Stimulated activated CD4-positive, alpha-beta T cell treated with anti-CD3 and anti-CD28 coated beads, Interleukin-1b, Interleukin-23, amount 100 ng/mL, for 4 hours (primary cell): ENCODE measurements at regions not wholly inside any gene's neighbourhood (a gene's known extent, or its start where the extent isn't known, plus 50 kb on each side); places are given as distances from the start of the nearest gene placed in this dataset.

Source experiments
- DNase-seq, 2 donors: peaks; one replicate each; pipeline ENCODE4 v3.0.0-alpha.2; 2020; ENCODE audit warnings: low read depth in 2 of 2

DNA sequence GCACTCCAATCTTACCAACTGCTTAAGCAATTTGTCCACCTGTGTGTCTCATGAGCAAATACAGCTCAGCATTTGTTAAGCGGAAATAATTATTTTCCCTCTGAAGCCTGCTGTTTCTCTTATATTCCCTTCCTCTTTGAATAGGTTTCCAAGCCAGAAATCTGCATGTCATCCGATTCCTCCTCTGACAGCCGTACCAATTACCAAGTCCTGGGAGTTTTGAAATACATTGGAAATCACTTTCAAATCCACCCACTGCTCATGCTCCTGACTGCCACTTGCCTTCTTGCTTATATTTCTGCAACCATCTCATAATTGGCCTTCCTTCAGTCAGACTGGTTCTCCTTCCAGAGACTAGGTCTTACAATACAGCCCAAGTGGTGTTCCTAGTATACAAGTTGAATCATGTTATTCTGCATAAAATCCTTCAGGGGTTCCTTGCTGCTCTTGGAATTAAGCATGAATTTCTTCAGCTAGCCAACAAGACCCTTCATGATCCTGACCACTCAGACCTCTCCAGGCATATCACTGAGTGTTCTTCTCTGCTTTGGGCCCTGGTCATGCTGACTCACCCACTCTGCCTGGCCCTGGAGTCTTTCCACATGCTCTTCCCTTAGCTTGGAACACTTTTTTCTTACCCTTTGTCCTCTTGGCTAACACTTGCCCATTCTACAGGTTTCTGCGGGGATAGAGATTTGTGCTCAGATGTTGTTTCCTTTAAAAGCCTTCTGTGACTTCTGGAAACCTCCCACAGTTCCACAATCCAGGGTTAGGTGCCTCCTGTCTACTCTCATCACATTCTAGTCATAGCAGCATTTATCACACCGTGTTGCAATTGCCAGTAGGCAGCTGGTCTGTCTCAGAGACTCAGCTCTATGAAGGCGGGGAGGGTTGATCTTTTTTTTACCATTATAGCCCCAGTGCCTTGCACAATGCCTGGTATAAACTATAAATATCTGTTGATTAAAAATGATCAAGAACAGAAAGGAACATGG lies 157.6 kb downstream of the ARL6IP6 start:
- DNase-seq = no peak

DNA sequence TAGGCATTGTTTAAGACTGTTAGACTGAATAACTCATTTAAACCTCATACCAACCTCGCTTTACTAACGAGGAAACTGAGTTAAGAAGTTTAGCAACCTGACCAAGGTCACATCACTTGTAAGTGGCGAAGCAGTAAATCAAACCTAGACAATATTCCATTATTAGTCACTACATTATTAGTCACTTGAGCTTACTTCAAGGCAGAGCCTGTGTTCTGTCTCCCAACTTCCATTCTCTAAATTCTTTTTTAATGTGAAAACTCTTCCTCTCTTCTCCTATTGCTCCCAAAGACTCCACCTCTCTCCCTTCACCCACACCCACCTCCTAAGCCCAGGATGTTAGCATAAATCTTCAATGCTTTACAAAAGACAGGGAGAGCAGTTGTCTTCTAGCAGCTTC lies 156.5 kb downstream of the ARL6IP6 start:
- DNase-seq = no peak

DNA sequence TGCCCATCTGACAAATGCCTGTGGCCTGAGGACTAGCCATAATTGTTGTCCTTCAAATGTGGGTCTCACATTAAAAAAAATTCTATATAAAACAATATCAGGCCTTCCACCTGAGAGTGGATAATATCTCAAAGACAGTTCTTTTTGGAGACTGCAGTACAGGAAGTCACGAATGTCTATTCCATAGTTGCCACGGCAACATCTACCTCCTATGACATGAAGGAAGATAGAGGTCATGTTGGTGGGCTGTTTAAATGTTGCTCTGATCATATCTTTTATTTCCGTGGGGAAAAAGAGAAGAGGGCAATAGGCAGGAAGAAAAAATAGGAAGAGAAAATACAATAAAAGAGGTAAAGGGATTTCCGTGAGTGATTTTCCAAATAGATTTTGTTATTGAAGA lies 151.8 kb downstream of the ARL6IP6 start:
- no peak for DNase-seq

DNA sequence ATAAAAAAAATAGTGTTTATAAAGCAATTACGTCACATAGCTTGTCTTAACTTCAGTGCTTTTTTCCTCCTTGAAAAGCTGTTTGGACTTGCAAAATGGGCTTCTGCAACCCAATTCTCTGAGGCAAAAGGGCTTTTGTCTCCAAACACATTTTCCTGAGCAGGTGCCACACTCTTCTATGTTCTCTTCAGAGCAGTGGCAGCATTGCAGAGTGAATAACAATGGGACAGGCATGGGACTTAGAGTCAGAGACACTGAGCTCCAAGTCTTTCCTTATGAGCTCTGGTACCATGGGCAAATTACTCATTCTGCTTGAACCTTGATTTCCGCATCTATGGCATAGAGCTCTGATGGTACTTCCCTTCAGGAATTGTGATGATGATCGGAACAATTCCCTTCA lies 149.0 kb downstream of the ARL6IP6 start:
- DNase-seq = no peak

DNA sequence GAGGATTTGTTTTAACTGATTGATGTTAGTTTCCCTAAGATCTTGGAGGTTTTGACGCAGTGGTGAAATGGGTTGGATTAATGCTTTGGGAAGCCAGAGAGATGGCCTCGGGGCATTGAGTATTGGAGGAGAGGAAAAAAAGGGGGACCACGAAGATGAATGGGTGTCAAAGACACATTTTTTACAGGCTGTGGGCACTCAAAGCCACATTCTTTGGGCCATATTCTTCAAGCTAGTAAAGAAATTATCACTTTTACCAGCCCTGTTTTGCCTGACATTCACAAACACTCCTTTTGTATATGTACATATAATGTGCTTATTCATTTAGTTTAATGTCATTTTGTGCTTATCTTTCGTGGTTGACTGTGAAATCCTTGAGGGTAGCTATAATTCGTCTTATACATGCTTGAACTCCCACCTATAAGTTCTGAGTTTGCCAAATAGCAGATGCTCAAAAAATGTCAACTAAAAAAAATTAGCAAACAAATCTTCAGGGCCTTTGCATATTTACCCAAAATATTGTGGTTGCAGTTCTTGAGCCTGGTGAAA lies 146.3 kb downstream of the ARL6IP6 start:
- DNase-seq = no peak

DNA sequence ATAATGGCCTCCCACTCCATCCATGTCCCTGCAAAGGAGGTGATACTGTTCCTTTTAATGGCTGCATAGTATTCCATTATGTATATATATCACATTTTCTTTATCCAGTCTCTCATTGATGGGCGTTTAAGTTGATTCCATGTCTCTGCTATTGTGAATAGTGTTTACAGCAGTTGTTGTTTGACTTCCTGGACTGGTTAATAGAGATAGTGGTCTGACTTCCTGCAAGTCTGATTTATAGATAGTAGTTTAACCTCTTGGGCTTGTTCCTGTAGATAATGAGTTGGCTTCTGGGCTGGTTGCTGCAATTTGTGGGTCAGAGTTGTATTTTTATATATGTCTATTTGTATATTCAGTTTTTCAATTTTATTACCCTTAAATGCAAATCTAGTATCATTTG lies 145.4 kb downstream of the ARL6IP6 start:
- DNase-seq = no peak

DNA sequence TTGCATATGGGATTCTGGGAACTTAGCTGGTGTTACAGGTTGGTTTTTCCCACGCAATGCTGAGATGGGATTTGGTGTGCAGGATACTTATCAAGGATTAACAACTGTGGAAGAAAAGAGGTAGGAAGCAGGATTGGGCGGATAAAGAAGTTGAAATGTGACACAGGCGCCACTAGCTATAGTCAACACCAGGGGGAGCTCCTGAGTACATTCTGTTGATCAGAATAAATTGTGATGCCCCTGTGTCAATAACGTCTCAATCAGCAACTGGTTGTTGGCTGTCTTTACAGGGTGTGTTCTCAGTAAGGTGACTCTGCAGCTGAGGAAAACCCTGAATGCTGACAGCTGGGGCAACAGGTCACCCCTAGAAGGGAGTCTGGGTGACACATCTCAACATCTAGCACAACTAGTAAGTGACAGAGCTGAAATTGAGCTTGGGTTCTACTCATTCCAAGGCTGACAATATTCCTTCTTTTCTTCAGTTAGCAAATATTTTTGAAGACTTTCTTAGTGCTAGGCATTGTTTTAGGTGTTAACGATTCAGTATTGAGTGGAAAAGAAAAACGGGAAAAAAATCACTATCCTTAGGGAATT lies 143.0 kb downstream of the ARL6IP6 start:
- DNase-seq = no peak

DNA sequence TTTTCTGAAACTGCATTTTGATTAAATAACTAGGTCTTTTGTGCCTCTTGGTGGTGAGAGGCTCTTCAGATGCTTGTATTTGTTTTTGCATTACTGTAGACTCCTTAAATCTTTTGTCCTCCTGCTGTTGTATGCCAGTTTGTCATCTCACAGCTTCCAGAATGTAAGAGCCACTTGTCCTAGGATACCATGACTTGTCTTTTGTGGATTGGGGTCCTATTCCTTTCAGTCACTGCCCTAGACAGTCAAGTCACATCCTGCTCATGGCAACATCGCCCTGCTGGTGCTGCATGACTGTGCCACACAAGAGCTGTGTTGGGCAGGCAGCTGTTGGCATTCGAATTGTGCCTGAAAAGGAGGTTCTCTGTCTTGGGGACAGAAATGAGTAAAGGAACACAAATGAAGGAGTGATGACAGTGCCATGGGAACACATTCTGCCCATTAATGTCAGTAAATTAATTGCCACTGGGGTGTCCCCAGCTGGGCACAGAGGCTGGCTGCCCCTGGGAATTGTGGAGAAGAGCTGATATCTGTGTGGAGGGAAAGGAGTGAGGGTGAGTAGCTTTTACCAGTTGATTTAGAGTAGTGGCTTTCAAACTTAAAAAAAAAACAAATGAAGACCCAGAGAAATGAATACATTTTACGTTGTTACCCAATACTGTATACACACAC lies 140.3 kb downstream of the ARL6IP6 start:
- no peak for DNase-seq

DNA sequence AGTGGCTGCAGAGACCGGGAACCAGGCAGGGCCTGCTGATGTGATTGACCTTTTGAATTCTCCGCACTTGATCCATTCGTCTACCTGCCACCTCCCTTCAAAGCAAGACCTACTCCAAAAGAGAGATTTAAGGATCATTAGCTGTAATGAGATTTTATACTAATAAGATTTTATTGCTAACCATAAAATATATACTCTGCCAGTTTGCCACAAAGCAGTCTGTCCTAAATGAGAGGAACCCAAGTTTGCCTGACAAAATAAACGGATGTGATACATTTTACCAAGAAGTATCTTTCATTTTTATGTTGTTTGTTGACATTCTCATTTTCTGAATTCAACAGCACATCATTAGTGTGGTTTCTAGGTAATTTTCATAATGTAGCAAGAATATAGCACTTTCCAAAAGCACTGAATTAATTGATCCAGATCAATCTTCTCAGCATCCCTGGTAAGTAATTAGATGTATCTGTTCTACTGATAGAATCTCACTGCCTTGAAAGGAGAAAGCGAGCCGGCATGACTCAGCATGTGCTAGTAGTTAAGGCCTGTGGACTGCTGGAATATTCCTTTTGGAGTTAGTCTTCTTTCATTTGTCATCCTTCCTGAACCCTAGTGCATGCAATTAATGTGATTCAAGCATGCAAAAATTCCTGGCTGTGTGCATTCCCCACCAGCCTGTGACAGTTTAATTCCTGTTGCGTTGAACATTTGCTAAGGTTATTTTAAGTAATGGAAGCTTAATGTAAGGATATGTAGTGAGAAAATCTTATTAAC lies 128.5 kb downstream of the ARL6IP6 start:
- DNase-seq = no peak

DNA sequence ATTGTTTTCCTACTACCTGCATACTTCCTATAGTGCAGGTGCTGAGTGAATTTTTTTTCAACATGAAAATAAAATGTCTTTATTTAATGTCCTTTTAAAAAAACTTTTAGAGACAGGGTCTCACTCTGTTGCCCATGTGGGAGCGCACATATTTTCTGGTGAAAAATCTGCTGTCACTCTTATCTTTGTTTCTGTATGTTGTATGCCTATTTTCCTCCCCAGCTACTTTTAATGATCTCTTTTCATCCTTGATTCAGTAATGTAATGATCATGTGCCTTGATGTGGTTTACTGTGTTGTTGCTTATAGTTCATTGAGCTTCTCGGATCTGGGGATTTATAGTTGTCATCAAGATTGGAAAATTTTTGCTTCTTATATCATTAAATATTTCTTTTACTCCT lies 117.3 kb downstream of the ARL6IP6 start:
- DNase-seq = no peak

DNA sequence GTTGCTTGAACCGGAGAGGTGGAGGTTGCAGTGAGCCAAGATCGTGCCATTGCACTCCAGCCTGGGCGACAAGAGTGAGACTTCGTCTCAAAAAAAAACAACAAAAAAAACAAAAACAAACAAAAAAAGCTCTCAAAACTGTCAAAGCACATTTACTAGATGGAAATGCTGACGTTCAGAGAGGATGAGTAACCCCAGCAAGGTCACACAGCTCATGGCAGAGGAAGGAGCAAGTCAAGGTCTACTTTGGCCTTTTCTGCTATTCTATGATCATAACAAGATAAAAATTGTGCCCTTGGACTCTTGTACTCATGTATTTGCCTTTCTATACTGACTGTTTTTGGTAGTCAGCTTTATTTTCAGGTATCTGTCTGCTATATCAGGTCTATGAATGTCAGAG lies 109.5 kb downstream of the ARL6IP6 start:
- DNase-seq = no peak

DNA sequence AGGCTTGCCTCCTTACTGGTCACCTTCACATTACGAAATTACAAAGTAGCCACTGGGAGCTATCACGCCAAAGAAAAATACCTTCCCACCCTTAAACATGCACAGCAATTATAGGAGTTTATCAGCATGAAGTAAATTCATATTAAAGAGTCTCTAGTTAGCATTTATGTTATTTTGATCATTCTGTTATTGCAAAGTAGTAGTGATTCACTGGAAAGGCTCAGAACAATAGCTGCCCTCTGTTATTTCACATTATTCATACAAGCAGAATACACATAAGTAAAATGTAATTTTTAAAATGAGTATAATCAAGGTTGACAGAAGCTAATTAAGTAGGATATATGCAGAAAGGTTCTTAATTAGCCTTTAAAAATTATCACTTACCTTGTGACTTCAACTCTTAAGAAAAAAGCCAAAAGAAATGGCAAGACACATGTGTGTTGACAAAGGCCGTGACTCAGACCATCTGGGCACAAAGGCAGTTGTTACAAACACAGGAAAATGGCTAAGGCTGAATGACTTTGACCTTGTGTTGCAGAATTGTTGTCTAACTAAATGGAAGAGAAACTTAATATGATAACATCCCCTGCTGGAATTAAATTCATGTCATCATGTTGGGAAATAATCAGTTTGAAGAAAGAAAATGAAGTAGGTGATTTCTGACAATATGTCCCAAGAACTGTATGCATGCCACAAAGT lies 108.3 kb downstream of the ARL6IP6 start:
- no peak for DNase-seq

DNA sequence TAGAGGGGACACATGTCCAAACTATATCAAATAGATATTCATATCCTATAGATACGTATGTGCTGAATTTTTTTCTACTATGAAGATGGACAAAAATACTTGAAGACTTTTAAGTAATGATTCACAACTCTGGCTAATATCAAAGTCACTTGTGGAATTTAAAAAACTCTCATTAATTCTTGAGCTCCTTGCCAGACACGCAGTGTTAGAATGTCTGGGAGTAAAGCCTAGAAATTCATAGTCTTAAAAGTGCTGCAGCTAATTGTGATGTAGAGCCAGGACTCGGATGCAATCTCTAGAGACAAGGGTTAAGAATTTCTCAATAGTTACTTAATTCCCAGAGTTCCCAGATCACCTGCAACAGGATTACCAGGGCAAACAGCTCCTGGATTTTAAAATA lies 107.4 kb downstream of the ARL6IP6 start:
- DNase-seq = no peak

DNA sequence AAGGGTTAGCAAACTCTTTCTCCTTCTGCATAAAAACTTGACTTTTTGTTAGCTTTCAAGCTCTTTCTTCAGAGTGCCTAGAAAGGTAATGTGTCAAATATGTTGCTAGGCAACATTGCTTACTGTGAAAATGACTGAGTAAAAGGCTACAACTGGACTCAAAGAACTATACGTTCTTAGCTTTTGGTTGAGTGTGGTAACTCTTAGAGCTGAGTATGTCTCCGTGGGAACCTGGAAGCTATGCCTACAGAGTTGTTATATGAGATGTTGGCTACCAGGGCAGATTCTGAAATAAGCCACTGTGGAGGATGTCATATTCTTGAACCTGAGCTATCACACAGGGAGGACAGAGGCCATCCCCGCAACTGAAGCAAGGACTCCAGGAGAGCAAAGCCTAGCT lies 105.5 kb downstream of the ARL6IP6 start:
- no peak for DNase-seq

DNA sequence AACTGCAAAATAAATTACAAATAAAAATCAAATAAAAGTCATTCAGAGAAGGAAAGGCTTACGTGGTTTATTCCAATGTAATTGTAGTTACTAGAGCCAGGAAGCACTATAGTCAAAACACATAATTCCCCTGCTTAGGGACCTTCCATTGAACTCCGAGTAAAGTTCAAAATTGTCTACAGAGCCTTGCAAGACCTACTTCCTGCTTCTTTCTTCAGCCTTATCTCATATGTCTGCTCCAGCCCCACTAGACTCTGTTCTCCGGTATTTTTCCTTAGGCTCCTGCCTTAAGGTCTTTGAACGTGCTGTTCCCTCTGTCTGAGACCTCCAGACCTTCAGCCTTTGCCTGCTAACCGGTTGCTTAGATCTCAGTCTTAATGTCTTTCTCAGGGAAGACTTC lies 104.3 kb downstream of the ARL6IP6 start:
- DNase-seq = no peak

DNA sequence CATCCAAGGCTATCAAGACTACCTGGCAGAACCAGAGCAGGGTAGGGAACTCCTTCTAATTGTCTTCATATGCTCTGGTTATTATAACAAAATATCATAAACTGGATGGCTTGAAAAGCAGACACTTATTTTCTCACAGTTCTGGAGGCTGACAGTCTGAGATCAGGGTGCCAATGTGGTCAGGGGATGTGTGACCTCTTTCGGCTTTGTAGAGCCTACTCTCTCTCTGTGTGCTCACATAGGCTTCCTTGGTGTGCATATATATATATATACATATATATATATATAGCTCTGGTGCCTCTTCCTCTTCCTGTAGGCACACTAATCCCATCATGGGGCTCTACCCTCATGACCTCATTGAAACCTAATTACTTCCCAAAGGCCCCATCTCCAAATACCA lies 101.6 kb downstream of the ARL6IP6 start:
- no peak for DNase-seq

DNA sequence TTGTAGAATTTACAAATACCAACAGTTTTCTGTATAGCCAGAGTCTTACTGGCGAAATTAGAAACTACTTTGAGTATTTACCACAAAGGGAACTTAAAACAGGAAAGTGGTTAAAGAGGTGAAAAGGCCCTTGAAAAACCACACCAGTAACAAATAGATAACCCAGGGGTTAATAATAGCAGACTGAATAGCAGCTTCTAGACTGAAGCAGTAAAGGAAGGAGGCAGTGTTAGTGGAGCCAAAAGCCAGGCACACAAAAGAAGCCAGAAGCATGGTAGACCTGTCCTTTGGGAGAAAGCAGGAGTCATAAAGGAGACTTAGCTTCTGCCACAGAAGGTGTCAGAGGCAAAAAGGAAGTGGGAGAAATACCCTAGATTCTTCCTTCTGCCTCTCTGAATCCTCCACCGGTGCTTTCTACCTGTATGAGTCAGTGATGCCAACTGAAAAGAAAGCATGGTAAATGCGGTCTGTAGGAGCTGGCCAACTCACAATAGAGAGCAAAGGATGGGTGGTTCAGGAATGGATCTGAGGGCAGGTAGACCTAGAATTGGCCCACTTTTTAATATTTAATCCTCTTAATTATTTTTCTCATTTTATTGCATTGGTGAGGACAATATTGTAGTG lies 97.3 kb downstream of the ARL6IP6 start:
- DNase-seq = no peak

DNA sequence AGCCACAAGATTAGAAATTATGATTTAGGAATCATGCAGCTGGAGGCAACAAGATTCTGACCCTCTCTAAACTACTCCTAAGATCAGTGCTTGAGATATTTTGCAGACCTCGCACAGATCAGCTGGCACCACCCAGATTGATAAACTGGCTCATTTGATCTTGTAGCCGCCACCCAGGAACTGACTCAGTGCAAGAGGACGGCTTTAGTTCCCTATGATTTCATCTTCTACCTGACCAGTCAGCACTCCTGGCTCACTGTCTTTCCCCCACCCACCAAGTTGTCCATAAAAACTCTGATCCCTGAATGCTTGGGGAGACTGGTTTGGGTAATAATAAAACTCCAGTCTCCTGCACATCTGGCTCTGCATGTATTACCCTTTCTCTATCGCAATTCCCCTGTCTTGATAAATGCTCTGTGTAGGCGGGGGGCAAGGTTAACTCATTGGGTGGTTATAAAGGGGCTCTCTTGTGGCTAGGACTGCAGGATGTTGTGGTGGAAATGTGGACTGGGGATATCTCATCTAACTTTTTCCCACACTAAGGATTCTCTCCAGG lies 96.1 kb downstream of the ARL6IP6 start:
- DNase-seq = no peak

DNA sequence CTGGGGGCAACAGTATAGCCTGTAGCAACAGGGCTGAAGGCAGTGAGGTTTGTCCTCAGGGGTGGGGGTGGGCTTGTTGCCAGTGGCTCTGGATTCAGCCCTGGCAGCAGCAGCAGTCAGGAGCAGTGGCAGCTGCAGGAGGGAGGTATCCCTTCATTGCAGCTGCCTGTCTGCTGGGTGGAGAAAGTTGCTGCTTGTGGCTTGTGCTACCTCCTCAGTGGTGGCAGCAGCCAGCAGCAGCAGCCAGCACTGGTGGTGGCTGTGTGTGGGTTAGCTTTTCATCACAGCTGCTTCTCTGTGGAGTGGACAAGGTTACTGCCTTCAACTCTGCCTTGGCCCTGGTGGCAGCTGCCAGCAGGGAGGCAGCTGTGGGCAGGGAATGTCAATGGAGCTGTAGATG lies 94.9 kb downstream of the ARL6IP6 start:
- no peak for DNase-seq
